ENCODE measurements at regions not wholly inside any gene's neighbourhood (a gene's known extent, or its start where the extent isn't known, plus 50 kb on each side); places are given as distances from the start of the nearest gene placed in this dataset.

- TF ChIP-seq EZH2 (IDR thresholded peaks at IDR 0.05; ENCODE audit: insufficient read depth, low read length) (no peak), CTCF (IDR thresholded peaks at IDR 0.05; ENCODE audit: insufficient read depth, low read depth, low read length) (no peak)
Observed at GRCh38 chr6:150711584-150712504, 112.2 kb downstream of the PLEKHG1 start.
